Cardiac septum (tissue), 1 donor: ENCODE measurements at regions not wholly inside any gene's neighbourhood (a gene's known extent, or its start where the extent isn't known, plus 50 kb on each side); places are given as distances from the start of the nearest gene placed in this dataset.
A peak's percentile ranks its signal among the peaks of the same experiment; 100 is the strongest.
"Not testable (repeated sequence)": the region's sequence is repeated elsewhere in the genome, so short reads cannot be mapped to it uniquely, and the experiment has no call there.

Source experiments
- DNase-seq: peaks from one replicate; pipeline ENCODE4 v3.0.0-alpha.2; 2020; ENCODE audit warnings: low spot score
- intact Hi-C: fragments of 100-400 bp; cut with DNase I; formaldehyde crosslinking; loops from one replicate; pipeline ENCODE4 v1.14.0; 2022
- donor health status: DM: no; HTN: no; CAD: no.

- intact Hi-C loops, result no loop called here
- DNase-seq, result peak; percentile 14
These were observed 195.8 kb downstream of the UQCRFS1 start for GRCh38 chr19:29016926-29017760.

DNA sequence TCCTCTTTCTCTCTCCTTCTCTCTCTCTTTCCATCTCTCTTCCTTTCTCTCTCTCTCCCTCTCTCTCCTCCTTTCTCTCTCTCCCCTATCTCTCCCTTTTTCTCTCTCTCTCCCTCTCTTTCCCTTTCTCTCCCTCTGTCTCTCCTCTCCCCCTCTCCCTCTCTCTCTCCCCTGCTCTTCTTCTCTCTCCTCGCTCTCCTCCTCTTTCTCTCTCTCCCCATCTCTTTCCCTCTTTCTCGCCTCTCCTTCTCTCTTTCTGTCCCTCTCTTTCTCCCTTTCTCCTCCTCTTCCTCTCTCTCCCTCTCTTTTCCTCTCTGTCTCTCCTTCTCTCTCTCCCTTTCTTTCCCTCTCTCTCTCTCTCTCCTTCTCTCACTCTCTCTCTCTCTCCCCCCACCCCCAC is 196.6 kb downstream of the UQCRFS1 start:
- intact Hi-C loops, result no loop called here
- DNase-seq, result no peak

DNA sequence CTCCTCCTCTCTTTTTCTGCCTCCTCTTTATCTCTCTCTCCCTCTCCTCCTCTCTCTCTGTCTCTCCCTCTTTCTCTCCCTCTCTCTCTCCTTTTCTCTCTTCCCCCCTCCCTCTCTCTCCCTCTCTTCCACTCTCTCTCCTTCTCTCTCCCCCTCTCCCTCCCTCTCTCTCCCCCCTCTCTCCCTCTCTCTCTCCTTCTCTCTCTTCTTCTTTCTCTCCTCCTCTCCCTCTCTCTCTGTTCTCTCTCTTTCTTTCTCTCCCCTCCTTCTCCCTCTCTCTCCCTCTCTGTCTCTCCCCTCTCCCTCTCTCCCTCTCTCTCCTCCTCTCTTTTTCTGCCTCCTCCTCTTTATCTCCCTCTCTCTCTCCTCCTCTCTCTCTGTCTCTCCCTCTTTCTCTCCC is 197.4 kb downstream of the UQCRFS1 start:
- no peak for DNase-seq
- intact Hi-C loops, result no loop called here

- peak; percentile 54 for DNase-seq
- intact Hi-C loops, result no loop called here
These were observed 198.0 kb downstream of the UQCRFS1 start for GRCh38 chr19:29014857-29015436.

- intact Hi-C loops, result no loop called here
- peak; percentile 33 for DNase-seq
These were observed 199.0 kb downstream of the UQCRFS1 start for GRCh38 chr19:29013988-29014387.

- intact Hi-C loops, result no loop called here
- peak; percentile 22 for DNase-seq
These were observed 199.6 kb downstream of the UQCRFS1 start for GRCh38 chr19:29013325-29013724.

- intact Hi-C loops, result no loop called here
These were observed 200.5 kb downstream of the UQCRFS1 start for GRCh38 chr19:29012457-29012856.

DNA sequence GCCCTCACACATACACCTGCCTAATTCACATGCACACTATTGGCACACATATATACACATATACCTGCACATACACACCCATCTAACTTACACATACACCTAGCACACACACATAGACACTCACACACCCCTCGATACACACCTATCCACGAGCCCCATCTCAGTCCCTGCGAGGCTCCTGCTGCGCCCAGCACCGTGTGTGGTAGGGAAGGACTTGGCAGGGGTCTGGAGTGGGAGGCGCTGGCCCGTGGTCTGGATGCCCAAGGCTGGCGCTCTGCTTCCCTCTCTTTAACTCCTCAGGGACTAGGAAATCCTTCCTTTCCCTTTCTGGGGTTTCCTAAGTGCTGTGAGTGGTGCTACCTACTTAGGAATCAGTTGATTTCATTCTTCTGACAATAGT is 202.7 kb downstream of the UQCRFS1 start:
- DNase-seq, result no peak
- intact Hi-C loops, result no loop called here

More at GRCh38 chr19:29012457-29012856, 200.5 kb downstream of the UQCRFS1 start:
- peak; percentile 53 for DNase-seq

DNA sequence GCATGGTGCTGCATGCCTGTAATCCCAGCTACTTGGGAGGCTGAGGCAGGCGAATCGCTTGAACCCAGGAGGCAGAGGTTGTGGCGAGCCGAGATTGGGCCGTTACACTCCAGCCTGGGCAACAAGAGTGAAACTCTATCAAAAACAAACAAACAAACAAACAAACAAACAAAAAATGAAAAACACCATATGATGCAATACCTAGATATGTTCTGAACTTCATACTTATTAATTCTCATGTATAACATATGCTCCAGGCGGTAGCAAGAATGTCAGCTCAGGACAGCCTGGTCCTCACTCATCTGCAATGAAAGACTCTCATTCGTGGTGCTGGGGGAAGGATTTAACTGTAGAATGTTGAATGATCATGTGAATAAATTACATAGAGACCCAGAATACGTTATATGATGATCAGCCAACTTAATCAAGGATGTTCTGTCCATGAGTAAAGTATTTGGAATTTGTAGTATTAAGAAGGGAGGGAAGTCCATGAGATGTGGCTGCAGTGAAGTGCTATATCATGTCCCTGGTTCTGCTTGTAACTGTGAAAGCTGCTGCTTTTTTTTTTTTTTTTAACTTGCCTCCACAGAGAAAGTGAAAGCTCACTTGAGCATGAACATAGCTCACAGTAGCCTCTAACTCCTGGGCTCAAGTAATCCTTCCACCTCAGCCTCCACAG is 206.8 kb downstream of the UQCRFS1 start:
- intact Hi-C loops, result no loop called here

DNA sequence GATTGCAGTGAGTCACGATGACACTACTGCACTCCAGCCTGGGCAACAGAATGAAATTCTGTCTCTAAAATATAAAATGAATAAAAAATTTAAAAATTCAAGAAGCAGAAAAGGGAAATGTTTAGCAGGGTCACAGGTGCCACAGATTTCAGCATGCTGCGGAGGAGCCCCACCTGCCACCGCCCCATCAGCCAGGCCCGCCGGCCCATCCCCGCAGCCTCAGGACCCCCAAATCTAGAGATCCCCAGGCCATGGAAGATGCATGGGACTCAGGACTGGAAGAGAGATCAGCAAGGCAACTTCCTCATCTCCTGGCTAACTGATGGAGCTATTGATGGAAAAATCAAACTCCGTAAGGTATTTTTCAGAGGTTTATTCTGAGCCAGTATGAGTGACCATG is 208.2 kb downstream of the UQCRFS1 start:
- intact Hi-C loops, result no loop called here
- DNase-seq, result no peak

More for the DNA sequence above, 206.8 kb downstream of the UQCRFS1 start:
- no peak for DNase-seq

DNA sequence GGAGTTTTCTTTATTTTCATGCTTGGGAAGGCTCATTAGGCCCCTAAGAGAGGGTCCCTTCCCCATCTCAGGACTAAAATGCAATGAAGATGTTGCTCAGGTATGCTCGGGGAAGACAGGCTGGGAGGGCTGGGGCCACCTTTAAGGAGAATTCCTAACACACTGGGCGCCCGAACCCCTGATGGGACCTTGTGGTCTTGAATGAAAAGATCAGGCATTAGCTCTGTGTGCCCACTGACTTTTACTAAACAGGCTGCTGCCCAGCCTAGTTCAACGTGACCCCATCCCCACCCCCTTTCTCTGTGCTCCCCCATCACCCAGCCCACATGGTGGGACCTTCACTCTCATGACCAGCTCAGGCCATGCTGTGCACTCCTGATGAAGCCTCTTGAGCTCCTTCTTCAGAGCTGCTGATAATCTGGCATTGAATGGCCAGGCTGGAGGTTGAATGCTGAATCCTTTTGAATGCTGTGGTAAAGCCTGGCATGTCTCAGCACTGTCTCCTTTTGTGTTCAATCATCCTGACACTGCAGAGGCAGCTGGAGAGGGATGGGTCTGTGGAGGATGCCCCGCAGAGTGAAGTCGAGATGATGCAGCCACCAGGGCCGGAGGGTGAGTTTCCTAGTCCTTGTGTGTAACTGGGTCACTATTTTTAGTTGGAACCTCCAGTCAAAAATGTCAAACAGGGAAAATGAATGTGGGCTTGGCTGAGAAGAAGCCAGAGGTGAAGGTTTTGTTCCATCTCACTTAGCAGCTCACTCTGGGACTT is 209.1 kb downstream of the UQCRFS1 start:
- intact Hi-C loops, result no loop called here
- DNase-seq, result no peak

DNA sequence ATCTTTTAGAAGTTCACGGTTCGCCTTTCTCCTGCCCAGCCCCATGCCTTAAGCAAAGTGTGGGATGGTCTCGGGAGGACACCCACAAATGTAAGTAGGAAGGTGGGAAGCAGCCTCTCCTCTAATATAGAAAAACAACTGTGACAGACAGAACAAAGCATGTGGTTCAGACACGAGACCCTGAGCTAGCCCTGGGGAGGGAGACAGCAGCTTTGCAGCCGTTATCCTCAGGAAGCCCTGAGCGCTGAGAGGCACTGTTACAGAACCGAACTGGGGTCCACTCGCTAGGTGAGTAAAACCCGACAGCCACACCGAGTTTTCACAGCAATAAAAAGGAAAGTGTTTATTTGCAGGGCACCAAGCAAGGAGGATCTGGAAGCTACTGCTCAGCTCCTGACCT is 210.6 kb downstream of the UQCRFS1 start:
- DNase-seq, result no peak
- intact Hi-C loops, result no loop called here

DNA sequence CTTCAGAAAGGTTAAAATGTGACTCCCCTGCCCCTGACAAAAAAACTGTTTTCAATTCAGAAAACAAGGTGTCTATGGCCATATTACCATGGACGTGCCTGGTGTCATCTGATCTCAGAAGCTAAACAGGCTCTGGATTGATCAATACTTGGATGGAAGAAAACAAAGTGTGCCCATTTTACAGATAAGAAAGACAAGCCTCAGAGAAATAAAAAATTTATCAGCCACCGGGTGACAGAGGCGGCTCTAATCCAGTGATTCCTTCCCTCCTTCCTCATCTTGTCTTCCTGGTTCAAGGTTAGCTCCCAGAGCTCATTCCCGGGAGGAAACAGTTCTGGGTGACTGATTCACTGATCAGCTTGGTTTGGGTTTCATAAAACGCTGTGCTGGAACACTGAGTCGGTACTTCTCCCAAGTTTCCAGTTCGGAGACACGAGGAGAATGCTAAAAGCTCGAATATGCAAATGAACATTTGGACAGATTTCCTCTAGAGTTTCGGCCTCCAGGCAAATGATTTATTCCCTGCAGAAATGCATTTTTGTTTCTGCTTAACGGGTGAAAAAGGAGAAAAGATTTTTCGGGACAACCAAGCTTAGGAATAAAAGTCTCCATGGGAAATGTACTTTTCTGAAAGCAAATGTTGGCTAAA is 211.2 kb downstream of the UQCRFS1 start:
- intact Hi-C loops, result no loop called here
- no peak for DNase-seq

GRCh38 chr19:29001141-29001581 is 211.8 kb downstream of the UQCRFS1 start:
- DNase-seq, result no peak
- intact Hi-C loops, result no loop called here

- intact Hi-C loops, result no loop called here
- peak; percentile 54 for DNase-seq
These were observed 213.1 kb downstream of the UQCRFS1 start for GRCh38 chr19:28999724-29000433.

DNA sequence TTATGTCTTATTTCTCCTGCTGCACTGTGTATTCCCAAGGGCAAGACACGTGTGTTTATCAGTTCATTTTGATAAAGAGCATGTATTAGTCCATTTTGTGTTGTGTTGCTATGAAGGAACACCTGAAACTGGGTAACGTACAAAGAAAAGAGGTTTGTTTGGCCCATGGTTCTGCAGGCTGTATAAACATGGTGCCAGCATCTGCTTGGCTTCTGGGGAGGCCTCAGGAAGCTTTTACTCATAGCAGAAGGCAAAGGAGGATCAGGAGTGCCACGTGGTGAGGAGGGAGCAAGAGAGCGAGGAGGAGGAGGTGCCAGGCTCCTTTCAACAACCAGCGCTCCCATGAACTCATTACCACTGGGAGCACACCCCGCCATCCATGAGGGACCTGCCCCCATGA is 214.0 kb downstream of the UQCRFS1 start:
- intact Hi-C loops, result no loop called here
- DNase-seq, result no peak

DNA sequence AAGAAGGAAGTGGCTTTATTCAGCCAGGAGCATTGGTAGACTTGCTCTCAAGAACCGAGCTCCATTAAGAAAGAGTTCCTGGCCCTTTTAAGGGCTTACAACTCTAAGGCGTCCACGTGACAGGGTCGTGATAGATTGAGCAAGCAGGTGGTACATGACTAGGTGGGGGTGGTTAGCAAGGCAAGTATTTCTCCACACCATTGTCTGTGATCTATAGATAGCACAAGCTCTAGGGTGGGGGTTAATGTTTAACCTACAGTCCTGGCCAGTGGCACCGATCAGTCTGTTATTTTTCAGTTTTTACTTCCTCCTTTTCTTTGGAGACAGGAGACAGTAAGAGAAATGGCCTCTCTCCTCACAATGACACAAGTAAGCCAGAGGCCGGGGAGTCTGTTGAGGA is 215.1 kb downstream of the UQCRFS1 start:
- DNase-seq, intact Hi-C loops: not testable (repeated sequence)

DNA sequence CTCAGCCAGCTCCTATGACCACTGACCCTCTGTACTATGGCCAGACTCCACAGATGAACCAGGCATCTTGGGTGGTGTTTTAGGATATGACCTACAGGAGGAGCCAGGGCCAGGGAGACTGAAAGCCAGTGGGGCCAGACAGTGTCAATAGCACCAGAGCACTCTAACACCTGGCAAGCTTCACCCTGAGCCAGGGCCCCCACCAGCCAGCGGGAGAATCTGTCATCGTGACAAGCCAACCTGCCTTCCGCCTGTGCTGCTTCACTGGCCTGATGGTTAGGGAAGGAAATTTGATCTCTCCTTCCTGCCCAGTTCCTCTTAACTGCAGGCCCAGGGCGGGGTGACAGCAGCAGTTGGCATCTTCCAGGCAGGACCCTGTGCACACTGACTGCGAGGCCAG is 222.4 kb downstream of the UQCRFS1 start:
- intact Hi-C loops, result no loop called here
- no peak for DNase-seq

DNA sequence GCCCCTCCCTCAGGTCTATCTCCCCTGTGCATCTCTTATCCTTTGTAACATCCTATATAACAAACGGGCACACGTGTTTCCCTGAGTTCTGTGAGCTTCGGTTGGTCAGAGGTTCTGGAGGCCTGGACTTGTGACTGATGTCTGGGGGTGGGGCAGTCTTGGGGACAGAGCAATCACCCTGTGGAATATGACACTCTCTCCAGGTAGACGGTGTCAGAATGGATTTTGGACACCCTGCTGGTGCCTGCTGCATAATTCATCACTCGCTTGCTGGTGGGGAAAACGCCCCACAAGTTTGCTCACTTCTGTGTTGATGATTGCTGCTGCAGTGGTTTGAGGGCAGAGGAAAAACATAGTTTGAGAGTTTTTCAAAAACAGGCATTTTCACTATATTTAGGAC is 223.2 kb downstream of the UQCRFS1 start:
- intact Hi-C loops, result no loop called here
- no peak for DNase-seq
